Inflammatory macrophage treated with lipopolysaccharide for 1 hour (primary cell): ENCODE measurements at regions not wholly inside any gene's neighbourhood (a gene's known extent, or its start where the extent isn't known, plus 50 kb on each side); places are given as distances from the start of the nearest gene placed in this dataset.
"Not testable (repeated sequence)": the region's sequence is repeated elsewhere in the genome, so short reads cannot be mapped to it uniquely, and the experiment has no call there.

Experiments
- DNase-seq, 2 donors: peaks; one replicate each; pipeline ENCODE4 v3.0.0-alpha.2; 2020 to 2022

- DNase-seq = no peak
Measured at GRCh38 chr21:27795418-27795817, 828.5 kb upstream of the ADAMTS5 start.

GRCh38 chr21:27793901-27794300, 827.0 kb upstream of the ADAMTS5 start:
- no peak for DNase-seq

- DNase-seq = no peak
Measured at GRCh38 chr21:27787046-27787445, 820.2 kb upstream of the ADAMTS5 start.

GRCh38 chr21:27779606-27780005, 812.7 kb upstream of the ADAMTS5 start:
- no peak for DNase-seq

GRCh38 chr21:27776925-27777553, 810.2 kb upstream of the ADAMTS5 start:
- DNase-seq = no peak

GRCh38 chr21:27772816-27773215, 805.9 kb upstream of the ADAMTS5 start:
- DNase-seq = no peak

- no peak for DNase-seq
Measured at GRCh38 chr21:27771938-27772483, 805.1 kb upstream of the ADAMTS5 start.

GRCh38 chr21:27769763-27770162, 802.9 kb upstream of the ADAMTS5 start:
- DNase-seq = no peak

- not testable (repeated sequence) for DNase-seq
Measured at GRCh38 chr21:27768046-27768637, 801.3 kb upstream of the ADAMTS5 start.

- DNase-seq = no peak
Measured at GRCh38 chr21:27764056-27764455, 797.2 kb upstream of the ADAMTS5 start.

GRCh38 chr21:27761623-27762022, 794.7 kb upstream of the ADAMTS5 start:
- no peak for DNase-seq

GRCh38 chr21:27759820-27760219, 792.9 kb upstream of the ADAMTS5 start:
- no peak for DNase-seq

GRCh38 chr21:27759091-27759659, 792.3 kb upstream of the ADAMTS5 start:
- no peak for DNase-seq

GRCh38 chr21:27756191-27756590, 789.3 kb upstream of the ADAMTS5 start:
- DNase-seq = no peak

GRCh38 chr21:27743971-27744564, 777.2 kb upstream of the ADAMTS5 start:
- DNase-seq = no peak

GRCh38 chr21:27741736-27742135, 774.8 kb upstream of the ADAMTS5 start:
- no peak for DNase-seq

- no peak for DNase-seq
Measured at GRCh38 chr21:27740084-27740483, 773.2 kb upstream of the ADAMTS5 start.

GRCh38 chr21:27739187-27739586, 772.3 kb upstream of the ADAMTS5 start:
- DNase-seq = no peak

- DNase-seq = no peak
Measured at GRCh38 chr21:27735699-27736098, 768.8 kb upstream of the ADAMTS5 start.

- DNase-seq = no peak
Measured at GRCh38 chr21:27734146-27734545, 767.3 kb upstream of the ADAMTS5 start.

- no peak for DNase-seq
Measured at GRCh38 chr21:27725916-27726315, 759.0 kb upstream of the ADAMTS5 start.

- DNase-seq = no peak
Measured at GRCh38 chr21:27722095-27722494, 755.2 kb upstream of the ADAMTS5 start.

GRCh38 chr21:27721675-27722074, 754.8 kb upstream of the ADAMTS5 start:
- DNase-seq = no peak

- no peak for DNase-seq
Measured at GRCh38 chr21:27719226-27719625, 752.3 kb upstream of the ADAMTS5 start.
